Esophagus squamous epithelium (tissue), 5 donors: ENCODE measurements at regions not wholly inside any gene's neighbourhood (a gene's known extent, or its start where the extent isn't known, plus 50 kb on each side); places are given as distances from the start of the nearest gene placed in this dataset.

Experiments
- DNase-seq: peaks from one replicate; lab custom pipeline; 2025; lab: John Stamatoyannopoulos, UW
- H3K27ac ChIP-seq, 4 donors: fragments of 200-600 bp; sonication (generic); one replicate each; pipeline ENCODE4 v1.5.1; 2016 to 2019; ENCODE audit warnings: mild to moderate bottlenecking in 1 of 4
- H3K27me3 ChIP-seq, 4 donors: fragments of 200-600 bp; sonication (generic); 1 replicate in 3 of 4; 2 replicates in 1 of 4; pipeline versions ENCODE4 v1.5.1 to v1.6.0; 2017 to 2021; ENCODE audit warnings: antibody characterized with exemption in 1 of 4
- H3K36me3 ChIP-seq, 3 donors: fragments of 200-600 bp; sonication (generic); one replicate each; pipeline ENCODE4 v1.5.1; 2016 to 2019
- H3K4me1 ChIP-seq, 3 donors: fragments of 200-600 bp; sonication (generic); one replicate each; pipeline ENCODE4 v1.5.1; 2017 to 2019
- H3K4me3 ChIP-seq, 4 donors: fragments of 200-600 bp; sonication (generic); 1 replicate in 3 of 4; 2 replicates in 1 of 4; pipeline ENCODE4 v1.5.1; 2016 to 2019; ENCODE audit warnings: mild to moderate bottlenecking in 2 of 4, moderate library complexity in 1 of 4
- H3K9me3 ChIP-seq, 3 donors: fragments of 200-600 bp; sonication (generic); one replicate each; pipeline ENCODE4 v1.5.1; 2016 to 2019
- POLR2A ChIP-seq, 4 donors: fragments of 450-650 bp; IDR thresholded peaks; one replicate each; pipeline ENCODE4 v1.6.1; 2017; ENCODE audit warnings: antibody characterized with exemption in 4 of 4, mild to moderate bottlenecking in 4 of 4, moderate library complexity in 3 of 4
- WGBS, 2 donors: methylation state at CpG; one replicate each; pipeline ENCODE4 v1.1.5; 2018; 5-methylcytosine and 5-hydroxymethylcytosine counted together
- intact Hi-C: fragments of 100-400 bp; cut with DNase I; formaldehyde crosslinking; loops from one replicate; pipeline ENCODE4 v1.15.0; 2022
- TF ChIP-seq, protein P1 (sequence below), 6 experiments: fragments of 450-650 bp in 4 of 6; fragments of 200-600 bp in 2 of 6; sonication (generic) in 2 of 6; IDR thresholded peaks; one replicate each; pipeline ENCODE4 v1.5.1; 2016 to 2019; ENCODE audit warnings: antibody characterized with exemption in 6 of 6, mild to moderate bottlenecking in 4 of 6, moderate library complexity in 4 of 6
- donor health status: DM: yes; HTN: yes; CAD: no.

DNA sequence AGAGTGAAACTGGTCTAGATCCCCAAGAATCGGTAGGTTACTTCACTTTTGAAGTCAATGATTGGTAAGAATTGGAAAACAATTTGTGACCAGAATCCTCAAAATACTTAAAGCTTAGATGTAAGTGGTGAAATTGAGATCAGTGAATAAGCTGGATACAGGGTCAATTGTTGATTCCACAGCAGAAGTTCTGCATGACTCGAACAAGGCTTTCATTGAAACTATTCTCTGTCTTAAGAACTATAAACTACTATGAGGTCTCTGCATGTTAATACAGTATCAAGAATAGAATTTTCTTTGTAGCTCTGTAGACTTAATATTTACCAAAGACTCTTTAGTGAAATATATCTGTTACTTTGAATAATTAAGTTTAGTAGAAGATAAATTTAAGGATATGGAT, 324.2 kb upstream of the FIGN start:
- H3K4me3 ChIP-seq: no peak overlapping the region
- TF ChIP-seq, protein P1, sequence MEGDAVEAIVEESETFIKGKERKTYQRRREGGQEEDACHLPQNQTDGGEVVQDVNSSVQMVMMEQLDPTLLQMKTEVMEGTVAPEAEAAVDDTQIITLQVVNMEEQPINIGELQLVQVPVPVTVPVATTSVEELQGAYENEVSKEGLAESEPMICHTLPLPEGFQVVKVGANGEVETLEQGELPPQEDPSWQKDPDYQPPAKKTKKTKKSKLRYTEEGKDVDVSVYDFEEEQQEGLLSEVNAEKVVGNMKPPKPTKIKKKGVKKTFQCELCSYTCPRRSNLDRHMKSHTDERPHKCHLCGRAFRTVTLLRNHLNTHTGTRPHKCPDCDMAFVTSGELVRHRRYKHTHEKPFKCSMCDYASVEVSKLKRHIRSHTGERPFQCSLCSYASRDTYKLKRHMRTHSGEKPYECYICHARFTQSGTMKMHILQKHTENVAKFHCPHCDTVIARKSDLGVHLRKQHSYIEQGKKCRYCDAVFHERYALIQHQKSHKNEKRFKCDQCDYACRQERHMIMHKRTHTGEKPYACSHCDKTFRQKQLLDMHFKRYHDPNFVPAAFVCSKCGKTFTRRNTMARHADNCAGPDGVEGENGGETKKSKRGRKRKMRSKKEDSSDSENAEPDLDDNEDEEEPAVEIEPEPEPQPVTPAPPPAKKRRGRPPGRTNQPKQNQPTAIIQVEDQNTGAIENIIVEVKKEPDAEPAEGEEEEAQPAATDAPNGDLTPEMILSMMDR (IDR thresholded peaks at IDR 0.05): no peak
- TF ChIP-seq POLR2A (IDR thresholded peaks at IDR 0.05): no peak
- no peak overlapping the region for H3K27ac ChIP-seq
- intact Hi-C loops: no loop called here
- no peaks in the 10 kb centered on the region for H3K4me1 ChIP-seq
- no peaks in the 10 kb centered on the region for H3K9me3 ChIP-seq
- no peaks in the 10 kb centered on the region for H3K27me3 ChIP-seq
- no peak for DNase-seq
- H3K36me3 ChIP-seq: no peaks in the 10 kb centered on the region
- WGBS, 2 donors: 71 to 78% methylated on average over 2 of the region's 2 CpGs

- intact Hi-C loops: no loop called here
- TF ChIP-seq, protein P1 (IDR thresholded peaks at IDR 0.05): no peak
- TF ChIP-seq POLR2A (IDR thresholded peaks at IDR 0.05): no peak
- H3K9me3 ChIP-seq: no peaks in the 10 kb centered on the region
- H3K4me1 ChIP-seq: no peaks in the 10 kb centered on the region
- H3K27ac ChIP-seq: no peak overlapping the region
- no peaks in the 10 kb centered on the region for H3K36me3 ChIP-seq
- H3K4me3 ChIP-seq: no peak overlapping the region
- DNase-seq: no peak
- H3K27me3 ChIP-seq: no peaks in the 10 kb centered on the region
- WGBS, 2 donors: 63 to 79% methylated on average over 2 of the region's 2 CpGs
These were observed 319.8 kb upstream of the FIGN start for GRCh38 chr2:164055623-164056022.

DNA sequence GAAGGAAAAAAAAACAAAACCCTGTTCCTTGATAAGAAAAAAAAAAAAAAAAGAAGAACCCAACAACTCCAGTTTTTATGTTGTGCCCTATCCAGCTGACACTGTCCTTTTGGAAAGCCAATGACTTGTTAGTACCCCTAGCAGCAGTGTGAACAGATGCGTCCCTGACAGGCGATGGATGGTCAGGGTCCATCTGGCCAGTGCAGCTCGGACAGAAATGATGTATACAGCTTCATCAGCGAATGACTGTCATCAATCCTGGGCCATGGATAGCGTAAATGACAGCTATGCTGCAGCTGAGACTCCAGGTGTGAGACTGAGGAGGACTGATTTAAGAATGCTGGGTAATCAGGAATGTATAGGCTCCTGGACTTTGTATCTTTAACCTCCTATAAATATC, 318.8 kb upstream of the FIGN start:
- H3K4me3 ChIP-seq: no peak overlapping the region
- H3K27me3 ChIP-seq: no peaks in the 10 kb centered on the region
- H3K36me3 ChIP-seq: no peaks in the 10 kb centered on the region
- no peak overlapping the region for H3K27ac ChIP-seq
- no peak for DNase-seq
- no peak for TF ChIP-seq POLR2A (IDR thresholded peaks at IDR 0.05)
- TF ChIP-seq, protein P1 (IDR thresholded peaks at IDR 0.05): no peak
- WGBS, 2 donors: 82 to 91% methylated on average over 4 to 5 of the region's 5 CpGs
- H3K4me1 ChIP-seq: no peaks in the 10 kb centered on the region
- no peaks in the 10 kb centered on the region for H3K9me3 ChIP-seq
- intact Hi-C loops: no loop called here

- no peaks in the 10 kb centered on the region for H3K36me3 ChIP-seq
- no peak for TF ChIP-seq POLR2A (IDR thresholded peaks at IDR 0.05)
- TF ChIP-seq, protein P1 (IDR thresholded peaks at IDR 0.05): no peak
- intact Hi-C loops: no loop called here
- H3K4me3 ChIP-seq: no peak overlapping the region
- no peaks in the 10 kb centered on the region for H3K4me1 ChIP-seq
- no peaks in the 10 kb centered on the region for H3K27me3 ChIP-seq
- DNase-seq: no peak
- WGBS, 2 donors: 32 to 35% methylated on average over 2 of the region's 2 CpGs
- H3K27ac ChIP-seq: no peak overlapping the region
- no peaks in the 10 kb centered on the region for H3K9me3 ChIP-seq
These were observed 317.2 kb upstream of the FIGN start for GRCh38 chr2:164053021-164053420.

- no peak for TF ChIP-seq POLR2A (IDR thresholded peaks at IDR 0.05)
- TF ChIP-seq, protein P1 (IDR thresholded peaks at IDR 0.05): no peak
These were observed 316.2 kb upstream of the FIGN start for GRCh38 chr2:164052006-164052405.

More at GRCh38 chr2:164052006-164052405, 316.2 kb upstream of the FIGN start:
- Histone ChIP-seq H3K27me3 (no peaks in the 10 kb centered on the region), H3K36me3 (no peaks in the 10 kb centered on the region), H3K4me3 (no peak overlapping the region), H3K27ac (no peak overlapping the region), H3K4me1 (no peaks in the 10 kb centered on the region), H3K9me3 (no peaks in the 10 kb centered on the region)
- WGBS, 2 donors: 82 to 84% methylated on average over 6 of the region's 6 CpGs
- DNase-seq: no peak
- intact Hi-C loops: no loop called here
